Small intestine (tissue), 7 donors: ENCODE measurements at regions not wholly inside any gene's neighbourhood (a gene's known extent, or its start where the extent isn't known, plus 50 kb on each side); places are given as distances from the start of the nearest gene placed in this dataset.
A peak's percentile ranks its signal among the peaks of the same experiment; 100 is the strongest.

Experiments used
- DNase-seq, 2 donors: peaks; one replicate each; pipeline versions ENCODE4 v3.0.0 to v3.0.0-alpha.2; 2013
- FAIRE-seq: peaks from 2 replicates; lab custom pipeline; 2012; peaks lifted over from hg19 to GRCh38; lab: Jason Lieb, UNC
- H3K27ac ChIP-seq, 3 donors: one replicate each; pipeline ENCODE4 v1.5.1; 2013; ENCODE audit warnings: low read length in 2 of 3, mild to moderate bottlenecking in 2 of 3, control low read depth in 1 of 3, inconsistent platforms in 1 of 3, low read depth in 1 of 3, moderate library complexity in 1 of 3
- H3K27me3 ChIP-seq, 3 donors: one replicate each; pipeline ENCODE4 v1.6.1; 2013; ENCODE audit warnings: low read length in 3 of 3, inconsistent platforms in 1 of 3; ENCODE audit not compliant: control insufficient read depth in 3 of 3, insufficient read depth in 3 of 3
- H3K36me3 ChIP-seq, 3 donors: one replicate each; pipeline ENCODE4 v1.6.1; 2013; ENCODE audit warnings: low read length in 3 of 3, inconsistent platforms in 1 of 3, low read depth in 1 of 3, mild to moderate bottlenecking in 1 of 3, moderate library complexity in 1 of 3; ENCODE audit not compliant: control insufficient read depth in 3 of 3, insufficient read depth in 2 of 3
- H3K4me1 ChIP-seq, 3 donors: one replicate each; pipeline ENCODE4 v1.6.1; 2013; ENCODE audit warnings: low read length in 2 of 3, inconsistent platforms in 1 of 3, low read depth in 1 of 3, mild to moderate bottlenecking in 1 of 3, moderate library complexity in 1 of 3; ENCODE audit not compliant: control insufficient read depth in 3 of 3, insufficient read depth in 2 of 3
- H3K4me3 ChIP-seq, 3 donors: one replicate each; pipeline ENCODE4 v1.5.1; 2013; ENCODE audit warnings: low read length in 3 of 3, control low read depth in 1 of 3, inconsistent platforms in 1 of 3, low read depth in 1 of 3, mild to moderate bottlenecking in 1 of 3, moderate library complexity in 1 of 3
- H3K9me3 ChIP-seq, 2 donors: one replicate each; pipeline ENCODE4 v1.6.1; 2013; ENCODE audit warnings: low read depth in 1 of 2, low read length in 1 of 2; ENCODE audit not compliant: control insufficient read depth in 2 of 2, insufficient read depth in 1 of 2
- WGBS, 3 donors: extraction: QIAGEN DNeasy Blood & Tissue Kit; methylation state at CpG; one replicate each; pipeline ENCODE4 v1.1.7; 2013; 5-methylcytosine and 5-hydroxymethylcytosine counted together
- donor health status: healthy with polysubstance abuse.
- donor health status: control.
- donor health status: control.
- donor health status: Bipolar disorder and iron deficiency.
- donor health status: healthy.

DNA sequence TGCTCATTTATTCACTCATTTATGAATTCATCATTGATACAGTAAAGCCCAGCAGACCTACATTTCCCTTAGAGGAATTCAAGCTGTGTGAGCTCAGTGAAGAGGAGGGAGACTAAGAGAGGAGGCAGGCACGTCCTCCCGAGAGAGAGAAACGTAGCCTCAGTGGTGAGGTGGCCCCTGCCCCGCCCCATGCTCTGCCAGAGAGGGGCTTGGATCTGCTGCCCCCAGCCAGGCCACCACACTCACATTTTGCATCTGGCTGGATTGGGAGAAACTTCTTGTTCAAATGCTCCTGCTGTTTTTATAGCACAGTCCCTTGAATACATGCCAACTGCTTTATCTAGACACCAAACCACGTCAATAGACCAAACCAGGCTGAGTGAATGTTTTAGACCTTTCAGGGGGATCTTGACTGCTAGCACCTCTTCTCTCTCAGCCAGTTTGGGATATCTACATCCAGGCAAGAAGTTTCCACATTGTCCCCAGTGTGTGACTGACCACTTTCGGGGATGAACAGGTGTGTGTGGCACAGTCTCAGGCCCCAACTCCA is 67.7 kb upstream of the AJAP1 start:
- DNase-seq: no peak

DNA sequence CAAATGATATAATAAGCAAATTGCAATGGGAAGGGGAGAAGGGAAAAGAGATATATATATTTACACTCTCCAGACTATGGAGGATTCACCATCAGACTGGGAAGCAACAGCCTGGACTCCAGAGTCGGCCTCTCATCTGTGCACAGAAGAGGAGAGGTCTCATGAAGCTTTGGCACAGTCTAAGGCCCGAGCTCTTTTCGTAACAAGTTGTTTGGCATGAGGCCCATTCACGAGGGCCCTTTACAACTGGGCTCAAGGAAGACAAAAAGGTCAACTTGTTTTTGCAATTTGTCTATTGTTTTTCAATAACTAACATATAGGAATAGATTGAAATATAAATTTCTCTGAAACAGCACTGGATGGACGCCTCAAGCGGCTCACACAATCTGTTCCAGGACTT is 66.7 kb upstream of the AJAP1 start:
- H3K4me3 ChIP-seq: no peak overlapping the region
- DNase-seq (no peak), FAIRE-seq (no peak)
- no peaks in the 10 kb centered on the region for H3K4me1 ChIP-seq
- H3K27ac ChIP-seq: no peak overlapping the region
- peaks cover 0 to 2% (median 0%) of the 10 kb centered on the region in 3 donors for H3K27me3 ChIP-seq
- H3K9me3 ChIP-seq: no peaks in the 10 kb centered on the region
- WGBS, 3 donors: 60 to 64% (median 64%) methylated on average over 6 of the region's 6 CpGs
- H3K36me3 ChIP-seq: no peaks in the 10 kb centered on the region

More for the DNA sequence above, 67.7 kb upstream of the AJAP1 start:
- H3K4me1 ChIP-seq: no peaks in the 10 kb centered on the region
- H3K9me3 ChIP-seq: no peaks in the 10 kb centered on the region
- H3K36me3 ChIP-seq: no peaks in the 10 kb centered on the region
- no peak for FAIRE-seq
- H3K27ac ChIP-seq: no peak overlapping the region
- H3K27me3 ChIP-seq: peaks cover 0 to 2% (median 0%) of the 10 kb centered on the region in 3 donors
- no peak overlapping the region for H3K4me3 ChIP-seq
- 46 to 51% (median 46%) methylated on average over 6 of the region's 6 CpGs for WGBS, 3 donors

- Histone ChIP-seq H3K36me3 (no peaks in the 10 kb centered on the region), H3K4me1 (no peaks in the 10 kb centered on the region), H3K27ac (no peak overlapping the region), H3K27me3 (peaks cover 0 to under 1% (median 0%) of the 10 kb centered on the region in 3 donors), H3K4me3 (no peak overlapping the region), H3K9me3 (no peaks in the 10 kb centered on the region)
- WGBS, 3 donors: 49 to 57% (median 53%) methylated on average over 4 of the region's 4 CpGs
- DNase-seq: no peak
- no peak for FAIRE-seq
Measured at GRCh38 chr1:4590756-4591155, 63.7 kb upstream of the AJAP1 start.

DNA sequence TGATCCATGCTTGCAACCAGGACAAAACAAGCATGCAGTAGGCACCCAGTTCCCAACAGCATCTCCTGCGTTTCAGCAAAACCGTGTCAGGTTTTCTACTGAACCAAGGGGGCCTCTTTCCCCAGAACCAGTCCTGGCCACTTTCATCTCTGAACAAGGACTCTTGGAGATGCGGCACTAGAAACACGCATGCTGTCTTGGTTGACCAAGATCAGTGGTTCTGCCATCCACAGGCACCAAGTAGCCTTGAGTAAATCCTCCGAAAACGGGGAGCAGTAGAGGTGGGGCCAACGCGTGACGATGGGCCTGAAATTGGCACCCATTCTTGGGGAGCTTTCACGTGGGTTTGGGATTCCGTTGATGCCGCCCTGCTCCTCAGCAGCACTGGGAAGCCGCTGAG is 62.5 kb upstream of the AJAP1 start:
- Histone ChIP-seq H3K4me1 (no peaks in the 10 kb centered on the region), H3K27ac (no peak overlapping the region), H3K4me3 (no peak overlapping the region), H3K36me3 (no peaks in the 10 kb centered on the region), H3K9me3 (no peaks in the 10 kb centered on the region), H3K27me3 (no peaks in the 10 kb centered on the region)
- FAIRE-seq (no peak), DNase-seq (no peak)
- 85 to 90% (median 88%) methylated on average over 13 of the region's 13 CpGs for WGBS, 3 donors

DNA sequence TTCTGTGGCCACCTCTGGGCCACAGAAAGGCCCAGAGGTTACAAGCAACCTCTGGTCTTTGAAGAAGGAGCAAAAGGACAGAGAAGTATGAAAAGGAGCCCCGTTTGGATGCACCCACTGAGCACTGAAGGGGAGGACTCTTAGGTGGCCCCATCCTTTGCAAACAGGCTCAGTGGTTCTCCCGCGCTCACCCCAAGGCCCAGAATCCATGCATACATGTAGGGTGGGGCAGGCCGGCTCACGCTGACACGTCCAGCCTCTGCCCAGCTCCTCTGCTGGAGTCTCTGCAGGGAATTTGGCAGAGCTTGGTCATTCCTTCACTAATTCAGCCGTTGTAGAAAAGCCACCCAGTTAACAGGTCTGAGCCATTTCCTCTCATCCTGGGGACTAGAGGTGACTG is 61.3 kb upstream of the AJAP1 start:
- 69 to 78% (median 75%) methylated on average over 7 of the region's 7 CpGs for WGBS, 3 donors
- no peaks in the 10 kb centered on the region for H3K9me3 ChIP-seq
- H3K4me3 ChIP-seq: no peak overlapping the region
- H3K27me3 ChIP-seq: no peaks in the 10 kb centered on the region
- no peak overlapping the region for H3K27ac ChIP-seq
- no peaks in the 10 kb centered on the region for H3K36me3 ChIP-seq
- DNase-seq: no peak
- FAIRE-seq: no peak
- no peaks in the 10 kb centered on the region for H3K4me1 ChIP-seq

DNA sequence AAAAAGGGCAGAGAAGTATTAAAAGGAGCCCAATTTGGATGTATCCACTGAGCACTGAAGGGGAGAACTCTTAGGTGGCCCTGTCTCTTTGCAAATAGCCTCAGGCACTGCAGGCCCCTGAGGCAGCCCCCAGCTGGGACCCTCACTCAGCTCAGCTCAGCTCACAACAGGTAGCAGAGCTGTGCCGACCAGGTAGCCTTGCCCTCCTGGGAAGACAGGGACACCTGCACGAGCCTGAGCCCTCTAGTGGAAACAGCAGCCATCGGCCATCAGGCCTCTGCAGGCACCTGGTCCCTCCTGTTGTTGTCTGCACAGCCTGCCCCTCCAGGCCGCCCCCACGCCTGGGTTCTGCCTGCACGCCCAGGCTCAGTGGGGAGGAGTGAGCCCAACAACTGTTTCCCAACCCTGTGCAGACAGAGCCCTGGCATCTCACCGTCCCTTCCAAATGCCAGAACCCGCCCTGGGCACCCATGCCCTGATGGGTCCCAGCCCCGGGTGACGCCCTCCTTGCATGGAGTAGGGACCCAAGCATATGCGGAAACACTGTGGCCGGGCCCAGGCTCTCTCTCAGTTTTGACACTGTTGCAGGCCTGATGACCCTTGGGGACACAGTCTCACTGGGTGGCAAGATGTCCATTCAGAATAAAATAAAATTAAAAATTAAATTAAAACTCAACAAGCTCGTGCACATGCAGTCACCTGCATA is 60.0 kb upstream of the AJAP1 start:
- 54 to 72% (median 60%) methylated on average over 13 of the region's 13 CpGs for WGBS, 3 donors
- H3K27me3 ChIP-seq: no peaks in the 10 kb centered on the region
- H3K27ac ChIP-seq: no peak overlapping the region
- H3K9me3 ChIP-seq: no peaks in the 10 kb centered on the region
- no peaks in the 10 kb centered on the region for H3K36me3 ChIP-seq
- no peak overlapping the region for H3K4me3 ChIP-seq
- no peak for FAIRE-seq
- DNase-seq: peak in 1 of 2 donors; percentile 2
- H3K4me1 ChIP-seq: no peaks in the 10 kb centered on the region

- H3K27me3 ChIP-seq: peaks cover 0 to 1% (median 0%) of the 10 kb centered on the region in 3 donors
- no peak overlapping the region for H3K27ac ChIP-seq
- H3K36me3 ChIP-seq: no peaks in the 10 kb centered on the region
- WGBS, 3 donors: 88 to 90% (median 89%) methylated on average over 17 of the region's 17 CpGs
- no peak for DNase-seq
- no peaks in the 10 kb centered on the region for H3K9me3 ChIP-seq
- FAIRE-seq: no peak
- H3K4me1 ChIP-seq: no peaks in the 10 kb centered on the region
- H3K4me3 ChIP-seq: no peak overlapping the region
Measured at GRCh38 chr1:4595341-4596225, 58.8 kb upstream of the AJAP1 start.

GRCh38 chr1:4596486-4596885 is 57.9 kb upstream of the AJAP1 start:
- DNase-seq (no peak), FAIRE-seq (no peak)
- WGBS, 3 donors: 73 to 78% (median 75%) methylated on average over 8 of the region's 8 CpGs
- Histone ChIP-seq H3K27ac (no peak overlapping the region), H3K4me3 (no peak overlapping the region), H3K9me3 (no peaks in the 10 kb centered on the region), H3K27me3 (peaks cover 0 to 4% (median 0%) of the 10 kb centered on the region in 3 donors), H3K4me1 (no peaks in the 10 kb centered on the region), H3K36me3 (no peaks in the 10 kb centered on the region)
